K562 (cell line): ENCODE measurements at regions not wholly inside any gene's neighbourhood (a gene's known extent, or its start where the extent isn't known, plus 50 kb on each side); places are given as distances from the start of the nearest gene placed in this dataset.

Experiments
- ARNT ChIP-seq, 2 experiments: fragments of 450-650 bp; IDR thresholded peaks; 2 replicates each; pipeline ENCODE4 v1.6.1; 2016; ENCODE audit warnings: mild to moderate bottlenecking in 1 of 2
- LARP7 ChIP-seq: fragments of 450-650 bp; IDR thresholded peaks from 2 replicates; pipeline ENCODE4 v1.6.1; 2016
- NR1H2 ChIP-seq: sonication (generic); formaldehyde crosslinking; IDR thresholded peaks from 2 replicates; pipeline ENCODE4 v1.4.0; 2020; ENCODE audit warnings: mild to moderate bottlenecking, missing genetic modification reagents
- RBM22 ChIP-seq: fragments of 200-400 bp; formaldehyde crosslinking; IDR thresholded peaks from 2 replicates; pipeline ENCODE4 v1.6.1; 2018; ENCODE audit warnings: low read length, low read depth; ENCODE audit not compliant: poor library complexity, severe bottlenecking
- SIRT6 ChIP-seq: IDR thresholded peaks from one replicate; pipeline ENCODE4 v1.6.1; 2012; ENCODE audit warnings: low read depth, mild to moderate bottlenecking, control low read depth, inconsistent platforms, low read length, moderate library complexity
- SMAD1 ChIP-seq: fragments of 150-350 bp; IDR thresholded peaks from 2 replicates; pipeline ENCODE4 v1.6.1; 2014; ENCODE audit warnings: low read length, low read depth; ENCODE audit not compliant: partially characterized antibody
- ZNF124 ChIP-seq: sonication (generic); formaldehyde crosslinking; IDR thresholded peaks from 2 replicates; pipeline ENCODE4 v1.8.1; 2022; ENCODE audit warnings: missing genetic modification reagents
- ZNF592 ChIP-seq: fragments of 450-650 bp; IDR thresholded peaks from 2 replicates; pipeline ENCODE4 v1.6.1; 2017; ENCODE audit warnings: antibody characterized with exemption, mild to moderate bottlenecking
- ZSCAN29 ChIP-seq: fragments of 450-650 bp; IDR thresholded peaks from 2 replicates; pipeline ENCODE4 v1.6.1; 2017

DNA sequence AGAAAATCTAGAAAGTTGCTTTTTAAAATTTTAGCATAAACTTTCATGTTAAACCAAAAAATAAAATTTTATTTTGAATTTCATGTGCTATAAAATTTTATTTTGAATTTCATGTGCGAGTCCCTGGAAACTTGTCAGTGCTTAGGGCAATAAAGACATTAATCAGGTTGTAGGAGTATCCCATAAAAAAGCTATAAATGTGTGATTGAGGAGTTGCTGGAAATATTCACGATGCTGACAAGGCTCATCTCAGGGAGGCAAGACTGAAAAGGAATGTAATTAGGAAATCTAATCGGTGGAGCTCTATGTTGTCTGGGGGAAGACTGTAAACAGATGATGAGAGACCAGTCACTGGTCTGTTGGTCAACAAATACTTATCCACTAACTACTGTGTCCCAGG lies 117.9 kb downstream of the LRIG2 start (continued):
- no peak for TF ChIP-seq ARNT (IDR thresholded peaks at IDR 0.05)
- TF ChIP-seq SMAD1 = no peak
- TF ChIP-seq LARP7 = no peak
- TF ChIP-seq RBM22 = no peak
- no peak for TF ChIP-seq SIRT6
- no peak for TF ChIP-seq ZNF592
- no peak for TF ChIP-seq ZNF124 (CRISPR knock-in tag)
- no peak for TF ChIP-seq ZSCAN29
- no peak for TF ChIP-seq NR1H2 (CRISPR knock-in tag)
